ENCODE measurements at regions not wholly inside any gene's neighbourhood (a gene's known extent, or its start where the extent isn't known, plus 50 kb on each side); places are given as distances from the start of the nearest gene placed in this dataset.

DNA sequence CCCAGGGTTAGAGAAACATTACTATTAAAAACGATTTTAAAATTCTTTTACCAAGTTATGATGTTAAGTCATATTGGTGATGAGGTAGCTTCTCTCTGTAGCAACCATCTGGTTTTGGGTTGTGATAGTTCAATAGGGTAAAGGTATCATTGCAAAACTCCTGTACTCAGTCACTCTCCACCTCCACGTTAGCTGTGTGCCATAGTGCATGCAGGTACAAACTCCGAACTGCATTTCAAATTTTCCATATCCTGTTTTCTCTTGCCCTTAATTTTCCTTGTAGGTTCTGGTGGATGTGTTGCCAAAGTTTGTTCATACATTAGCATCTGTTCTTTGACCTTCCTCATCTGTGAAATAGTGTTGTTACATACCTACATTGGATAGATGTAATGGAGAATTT lies 53.1 kb upstream of the ARRDC3 start:
- no peak for TF ChIP-seq CTCF (IDR thresholded peaks at IDR 0.05)
- no peak for TF ChIP-seq POLR2A (IDR thresholded peaks at IDR 0.05)

Measured in thyroid gland (tissue), 4 donors.